GM18868 (cell line): ENCODE measurements at regions not wholly inside any gene's neighbourhood (a gene's known extent, or its start where the extent isn't known, plus 50 kb on each side); places are given as distances from the start of the nearest gene placed in this dataset.
"Not testable (repeated sequence)": the region's sequence is repeated elsewhere in the genome, so short reads cannot be mapped to it uniquely, and the experiment has no call there.

Source experiments
- ATAC-seq: cut with Tn5 transposase; IDR thresholded peaks from one replicate; pipeline ENCODE4 v1.9.1; 2021; ENCODE audit warnings: mild to moderate bottlenecking, moderate library complexity; ENCODE audit not compliant: unreplicated experiment

DNA sequence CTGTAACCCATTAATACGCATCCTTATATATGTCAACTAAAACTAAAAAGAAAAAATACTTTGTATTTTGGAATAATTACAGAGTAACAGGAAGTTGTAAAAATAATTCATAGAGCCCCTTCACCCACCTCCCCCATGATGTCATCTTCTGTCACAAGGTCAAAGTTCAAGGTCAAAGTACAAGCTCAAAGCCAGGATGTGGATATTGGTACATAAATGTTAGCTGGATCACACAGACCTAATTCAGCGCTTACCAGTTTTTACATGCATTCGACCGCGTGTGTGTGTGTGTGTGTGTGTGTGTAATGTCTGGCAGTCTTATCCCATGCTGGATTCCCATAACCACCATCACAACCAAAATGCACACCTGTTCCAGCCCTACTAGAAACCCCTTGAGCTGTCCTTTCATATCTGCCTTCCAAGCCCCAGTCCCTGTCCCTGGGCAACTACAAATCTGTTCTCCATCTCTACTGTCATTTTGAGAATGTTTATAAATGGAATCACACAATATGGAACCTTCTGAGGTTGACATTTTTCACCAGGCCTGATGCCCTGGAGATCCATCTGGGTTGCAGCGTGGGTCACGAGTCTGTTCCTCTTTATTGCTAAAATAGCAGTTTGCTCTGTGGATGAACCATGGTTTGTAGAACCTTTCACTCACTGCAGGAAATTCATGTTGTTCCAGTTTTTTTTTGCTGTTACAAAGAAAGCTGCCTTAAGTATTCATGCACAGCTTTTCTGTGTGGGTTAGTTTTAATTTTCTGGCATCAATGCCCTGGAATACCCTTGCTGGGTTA, 153.6 kb upstream of the PITRM1 start:
- no peak for ATAC-seq

- ATAC-seq, result no peak
These were observed 152.0 kb upstream of the PITRM1 start for GRCh38 chr10:3324612-3325038.

DNA sequence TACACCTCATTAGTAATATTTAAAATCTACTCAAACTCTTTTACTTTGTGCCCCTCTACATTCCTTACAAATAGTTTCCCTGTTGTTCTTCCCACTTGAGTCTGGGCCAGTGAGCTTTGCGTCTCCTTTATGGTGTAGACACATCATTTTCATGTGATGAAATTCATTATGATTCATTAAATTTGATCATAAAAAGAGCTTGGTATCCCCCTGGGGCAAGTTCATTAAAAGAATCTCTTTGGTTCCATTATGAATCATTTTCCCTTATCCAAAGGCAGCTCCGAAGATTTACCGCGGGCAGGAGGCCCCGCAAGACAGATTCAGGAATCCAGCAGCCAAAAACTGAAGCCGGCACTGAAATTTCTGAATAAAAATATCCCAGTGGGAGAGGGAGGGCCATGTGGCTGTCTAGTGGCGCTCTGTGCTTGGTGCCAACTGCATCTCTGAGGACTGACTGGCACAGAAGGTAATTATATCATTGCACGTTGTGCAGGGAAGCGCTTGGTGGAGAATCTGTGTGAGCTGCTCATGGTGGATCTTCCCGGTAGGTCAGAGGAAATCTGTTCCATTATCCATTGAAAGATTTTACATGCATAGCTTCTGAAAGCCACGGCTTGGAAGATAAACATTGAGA, 151.4 kb upstream of the PITRM1 start:
- ATAC-seq, result no peak

DNA sequence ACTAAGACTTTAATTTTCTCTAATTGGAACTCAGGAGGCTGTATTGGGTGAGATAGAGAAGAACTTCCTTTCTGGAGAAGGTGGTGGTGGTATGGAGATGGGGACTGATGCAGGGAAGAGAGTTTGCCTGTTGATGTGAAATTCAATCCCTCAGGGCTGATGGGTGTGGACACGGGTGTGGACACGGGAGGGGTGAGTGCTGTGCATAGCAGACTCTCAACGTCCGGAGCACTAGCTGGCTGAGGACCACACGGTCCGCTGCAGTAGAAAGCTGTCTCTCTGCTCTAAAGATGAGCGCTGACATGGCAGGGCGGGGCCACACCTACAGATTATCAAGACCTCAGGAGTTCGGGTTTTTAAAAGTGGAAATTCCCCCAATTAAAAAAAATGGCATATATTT, 148.5 kb upstream of the PITRM1 start:
- no peak for ATAC-seq

DNA sequence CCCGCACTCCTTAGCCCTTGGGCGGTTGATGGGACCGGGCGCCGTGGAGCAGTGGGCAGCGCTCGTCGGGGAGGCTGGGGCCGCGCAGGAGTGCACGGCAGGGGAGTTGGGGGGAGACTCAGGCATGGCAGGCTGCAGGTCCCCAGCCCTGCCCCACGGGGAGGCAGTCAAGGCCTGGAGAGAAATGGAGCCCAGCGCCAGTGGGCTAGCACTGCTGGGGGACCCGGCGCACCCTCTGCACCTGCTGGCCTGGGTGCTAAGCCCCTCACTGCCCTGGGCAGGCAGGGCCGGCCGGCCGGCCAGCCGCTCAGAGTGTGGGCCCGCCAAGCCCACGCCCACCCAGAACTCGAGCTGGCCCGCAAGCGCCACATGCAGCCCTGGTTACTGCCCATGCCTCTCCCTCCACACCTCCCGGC, 147.2 kb upstream of the PITRM1 start:
- no peak for ATAC-seq

DNA sequence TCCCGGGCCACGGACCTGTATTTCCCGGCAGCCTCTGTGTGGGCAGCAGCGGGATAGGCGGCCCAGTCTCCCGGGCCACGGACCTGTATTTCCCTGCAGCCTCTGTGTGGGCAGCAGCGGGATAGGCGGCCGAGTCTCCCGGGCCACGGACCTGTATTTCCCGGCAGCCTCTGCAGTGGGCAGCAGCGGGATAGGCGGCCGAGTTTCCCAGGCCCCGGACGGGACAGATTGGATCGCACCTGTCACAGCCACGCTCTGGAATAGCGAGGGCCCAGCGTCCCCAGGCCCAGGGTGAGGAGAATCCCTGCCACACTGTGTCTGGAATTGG, 145.9 kb upstream of the PITRM1 start:
- ATAC-seq, result not testable (repeated sequence)

DNA sequence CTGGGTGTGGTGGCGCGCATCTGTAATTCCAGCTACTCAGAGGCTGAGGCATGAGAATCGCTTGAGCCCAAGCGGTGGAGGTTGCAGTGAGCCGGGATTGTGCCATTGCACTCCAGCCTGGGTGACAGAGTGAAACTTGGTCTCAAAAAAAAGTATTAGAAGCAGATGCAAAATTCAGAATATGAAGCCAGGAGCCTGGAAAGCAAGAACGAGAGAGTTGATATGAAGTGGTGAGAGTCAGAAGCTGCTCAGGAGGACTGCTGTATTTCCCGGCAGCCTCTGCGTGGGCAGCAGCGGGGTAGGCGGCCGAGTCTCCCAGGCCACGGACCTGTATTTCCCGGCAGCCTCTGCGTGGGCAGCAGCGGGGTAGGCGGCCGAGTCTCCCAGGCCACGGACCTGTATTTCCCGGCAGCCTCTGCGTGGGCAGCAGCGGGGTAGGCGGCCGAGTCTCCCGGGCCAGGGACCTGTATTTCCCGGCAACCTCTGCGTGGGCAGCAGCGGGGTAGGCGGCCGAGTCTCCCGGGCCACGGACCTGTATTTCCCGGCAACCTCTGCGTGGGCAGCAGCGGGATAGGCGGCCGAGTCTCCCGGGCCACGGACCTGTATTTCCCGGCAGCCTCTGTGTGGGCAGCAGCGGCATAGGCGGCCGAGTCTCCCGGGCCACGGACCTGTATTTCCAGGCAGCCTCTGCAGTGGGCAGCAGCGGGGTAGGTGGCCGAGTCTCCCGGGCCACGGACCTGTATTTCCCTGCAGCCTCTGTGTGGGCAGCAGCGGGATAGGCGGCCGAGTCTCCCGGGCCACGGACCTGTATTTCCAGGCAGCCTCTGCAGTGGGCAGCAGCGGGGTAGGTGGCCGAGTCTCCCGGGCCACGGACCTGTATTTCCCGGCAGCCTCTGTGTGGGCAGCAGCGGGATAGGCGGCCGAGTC, 145.2 kb upstream of the PITRM1 start:
- ATAC-seq, result not testable (repeated sequence)

- not testable (repeated sequence) for ATAC-seq
These were observed 142.0 kb upstream of the PITRM1 start for GRCh38 chr10:3314445-3315085.

DNA sequence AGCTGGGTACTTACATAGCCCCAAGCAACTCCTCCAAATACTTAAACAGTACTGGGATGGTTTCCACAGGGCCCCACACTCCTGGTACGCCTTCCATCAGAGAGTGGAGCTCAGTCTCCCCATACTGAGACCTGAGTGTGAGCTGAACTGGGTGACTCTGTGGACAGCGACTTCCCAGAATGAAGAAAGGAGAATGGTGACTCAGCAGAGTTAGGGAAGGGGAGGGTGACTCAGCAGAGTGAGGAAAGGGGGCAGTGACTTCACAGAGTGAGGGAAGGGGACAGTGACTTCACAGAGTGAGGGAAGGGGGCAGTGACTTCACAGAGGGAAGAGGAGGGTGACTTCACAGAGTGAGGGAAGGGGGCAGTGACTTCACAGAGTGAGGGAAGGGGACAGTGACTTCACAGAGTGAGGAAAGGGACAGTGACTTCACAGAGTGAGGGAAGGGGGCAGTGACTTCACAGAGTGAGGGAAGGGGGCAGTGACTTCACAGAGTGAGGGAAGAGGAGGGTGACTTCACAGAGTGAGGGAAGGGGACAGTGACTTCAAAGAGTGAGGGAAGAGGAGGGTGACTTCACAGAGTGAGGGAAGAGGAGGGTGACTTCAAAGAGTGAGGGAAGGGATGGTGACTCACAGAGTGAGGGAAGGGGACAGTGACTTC, 141.3 kb upstream of the PITRM1 start:
- ATAC-seq, result not testable (repeated sequence)

- no peak for ATAC-seq
These were observed 139.9 kb upstream of the PITRM1 start for GRCh38 chr10:3312403-3312940.

- no peak for ATAC-seq
These were observed 137.6 kb upstream of the PITRM1 start for GRCh38 chr10:3310016-3310784.

GRCh38 chr10:3306050-3306449, 133.5 kb upstream of the PITRM1 start:
- no peak for ATAC-seq

- no peak for ATAC-seq
These were observed 123.1 kb upstream of the PITRM1 start for GRCh38 chr10:3295582-3296151.

GRCh38 chr10:3294919-3295581, 122.5 kb upstream of the PITRM1 start:
- ATAC-seq, result no peak

DNA sequence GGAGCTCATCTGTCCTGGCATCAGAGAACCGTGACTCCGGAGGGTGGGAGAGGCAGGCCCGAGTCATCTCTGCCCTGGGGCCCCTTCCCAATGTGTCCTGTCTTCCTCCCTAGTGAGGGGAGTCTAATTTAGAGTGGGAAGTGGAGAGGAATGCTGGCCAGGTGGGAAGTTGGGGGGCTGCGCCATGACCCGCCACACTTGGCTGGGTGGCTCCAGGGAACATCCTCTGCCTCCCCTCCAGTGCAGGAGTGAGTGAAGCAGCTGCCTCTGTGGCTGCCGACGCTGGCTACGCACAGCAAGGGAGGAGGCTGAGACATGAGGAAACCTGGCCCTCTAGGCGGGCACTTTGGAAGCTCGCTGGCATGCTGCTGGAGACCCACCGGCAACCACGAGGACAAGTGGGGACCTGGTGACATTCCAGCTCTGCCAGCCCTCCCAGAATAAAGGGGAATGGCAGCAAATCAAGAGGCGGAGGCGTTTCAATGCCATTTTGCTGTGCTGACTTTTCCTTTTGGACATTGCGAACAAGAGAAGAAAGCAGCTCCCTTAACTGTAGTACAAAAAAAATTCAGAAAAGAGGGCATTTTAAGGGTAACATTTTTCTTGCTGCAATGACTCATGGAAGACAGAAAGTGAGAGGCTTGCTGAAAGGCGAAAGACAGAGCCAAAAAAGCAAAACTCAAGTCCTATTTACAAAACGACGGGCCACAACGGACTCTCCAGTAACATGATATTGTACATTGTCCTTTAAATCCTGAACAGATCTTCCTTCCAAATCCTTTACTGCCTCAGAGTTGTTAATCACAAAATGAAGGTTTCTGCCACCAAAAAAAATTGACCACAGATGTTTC, 121.2 kb upstream of the PITRM1 start:
- ATAC-seq, result no peak

GRCh38 chr10:3292636-3293035, 120.1 kb upstream of the PITRM1 start:
- no peak for ATAC-seq

DNA sequence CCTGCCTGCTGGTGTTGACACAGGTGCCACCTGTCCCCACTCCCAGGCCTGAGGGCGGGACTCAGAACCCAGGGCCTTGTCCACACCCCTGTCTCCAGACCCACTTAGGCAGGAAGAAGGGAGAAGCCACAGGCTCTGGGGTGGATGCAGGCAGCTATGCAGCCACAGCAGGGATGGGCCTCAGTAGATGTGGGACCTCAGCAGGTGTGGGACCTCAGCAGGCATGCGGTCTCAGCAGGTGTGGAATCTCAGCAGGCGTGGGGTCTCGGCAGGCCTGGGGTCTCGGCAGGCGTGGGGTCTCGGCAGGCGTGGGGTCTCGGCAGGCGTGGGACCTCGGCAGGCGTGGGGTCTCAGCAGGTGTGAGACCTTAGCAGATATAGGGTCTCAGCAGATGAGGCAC, 118.0 kb upstream of the PITRM1 start:
- no peak for ATAC-seq
